COLO829 (cell line): ENCODE measurements at regions not wholly inside any gene's neighbourhood (a gene's known extent, or its start where the extent isn't known, plus 50 kb on each side); places are given as distances from the start of the nearest gene placed in this dataset.
"Not testable (repeated sequence)": the region's sequence is repeated elsewhere in the genome, so short reads cannot be mapped to it uniquely, and the experiment has no call there.

Source experiments
- DNase-seq: peaks from one replicate; pipeline ENCODE4 v3.0.0; 2012; ENCODE audit warnings: low spot score

GRCh38 chr10:121690152-121690848 lies 92.1 kb upstream of the FGFR2 start:
- DNase-seq: no peak

GRCh38 chr10:121687095-121687813 lies 89.0 kb upstream of the FGFR2 start:
- DNase-seq: no peak

- no peak for DNase-seq
Observed at GRCh38 chr10:121684276-121684675, 86.0 kb upstream of the FGFR2 start.

GRCh38 chr10:121683816-121684215 lies 85.6 kb upstream of the FGFR2 start:
- DNase-seq: no peak

- DNase-seq: no peak
Observed at GRCh38 chr10:121683366-121683765, 85.1 kb upstream of the FGFR2 start.

GRCh38 chr10:121681997-121682687 lies 83.9 kb upstream of the FGFR2 start:
- DNase-seq: no peak

- DNase-seq: no peak
Observed at GRCh38 chr10:121680879-121681655, 82.8 kb upstream of the FGFR2 start.

- DNase-seq: no peak
Observed at GRCh38 chr10:121679916-121680315, 81.7 kb upstream of the FGFR2 start.

- DNase-seq: no peak
Observed at GRCh38 chr10:121678631-121679174, 80.5 kb upstream of the FGFR2 start.

GRCh38 chr10:121677880-121678279 lies 79.6 kb upstream of the FGFR2 start:
- no peak for DNase-seq

GRCh38 chr10:121675344-121675743 lies 77.1 kb upstream of the FGFR2 start:
- DNase-seq: no peak

- no peak for DNase-seq
Observed at GRCh38 chr10:121674885-121675284, 76.6 kb upstream of the FGFR2 start.

GRCh38 chr10:121672733-121673132 lies 74.5 kb upstream of the FGFR2 start:
- DNase-seq: no peak

GRCh38 chr10:121669840-121670239 lies 71.6 kb upstream of the FGFR2 start:
- DNase-seq: not testable (repeated sequence)

- DNase-seq: no peak
Observed at GRCh38 chr10:121669028-121669374, 70.8 kb upstream of the FGFR2 start.

GRCh38 chr10:121668314-121669027 lies 70.2 kb upstream of the FGFR2 start:
- no peak for DNase-seq

GRCh38 chr10:121667948-121668313 lies 69.7 kb upstream of the FGFR2 start:
- no peak for DNase-seq

GRCh38 chr10:121665809-121666208 lies 67.6 kb upstream of the FGFR2 start:
- no peak for DNase-seq

GRCh38 chr10:121664671-121665070 lies 66.4 kb upstream of the FGFR2 start:
- no peak for DNase-seq

GRCh38 chr10:121662945-121663917 lies 65.0 kb upstream of the FGFR2 start:
- DNase-seq: peak; percentile 13
